Glutamatergic neuron (in vitro differentiated cells): ENCODE measurements at regions not wholly inside any gene's neighbourhood (a gene's known extent, or its start where the extent isn't known, plus 50 kb on each side); places are given as distances from the start of the nearest gene placed in this dataset.
"Not testable (repeated sequence)": the region's sequence is repeated elsewhere in the genome, so short reads cannot be mapped to it uniquely, and the experiment has no call there.

Experiments
- DNase-seq: peaks from one replicate; pipeline ENCODE4 v3.0.0; 2022
- H3K27ac Mint-ChIP-seq: one replicate; pipeline ENCODE4 v1.8.0; 2020; ENCODE audit warnings: mild to moderate bottlenecking, mixed read lengths, inconsistent platforms; ENCODE audit not compliant: unreplicated experiment
- H3K27me3 Mint-ChIP-seq: one replicate; pipeline ENCODE4 v1.8.0; 2020; ENCODE audit warnings: mild to moderate bottlenecking, moderate library complexity, mixed read lengths, inconsistent platforms; ENCODE audit not compliant: unreplicated experiment
- H3K36me3 Mint-ChIP-seq: one replicate; pipeline ENCODE4 v1.8.0; 2020; ENCODE audit warnings: mild to moderate bottlenecking, mixed read lengths, inconsistent platforms; ENCODE audit not compliant: unreplicated experiment
- H3K4me1 Mint-ChIP-seq: one replicate; pipeline ENCODE4 v1.8.0; 2020; ENCODE audit warnings: mild to moderate bottlenecking, low read depth, mixed read lengths, inconsistent platforms; ENCODE audit not compliant: unreplicated experiment
- H3K4me3 Mint-ChIP-seq: one replicate; pipeline ENCODE4 v1.8.0; 2020; ENCODE audit warnings: mild to moderate bottlenecking, mixed read lengths, inconsistent platforms; ENCODE audit not compliant: unreplicated experiment
- H3K9me3 Mint-ChIP-seq: one replicate; pipeline ENCODE4 v1.8.0; 2020; ENCODE audit warnings: mild to moderate bottlenecking, moderate library complexity, mixed read lengths, inconsistent platforms; ENCODE audit not compliant: unreplicated experiment
- CTCF ChIP-seq: fragments of 200-600 bp; sonication (generic); IDR thresholded peaks from one replicate; pipeline ENCODE4 v1.5.0; 2021; ENCODE audit not compliant: partially characterized antibody, unreplicated experiment

- Mint-ChIP-seq H3K27ac (no peak overlapping the region), H3K27me3 (no peaks in the 10 kb centered on the region), H3K36me3 (no peaks in the 10 kb centered on the region), H3K4me1 (no peaks in the 10 kb centered on the region), H3K4me3 (no peak overlapping the region), H3K9me3 (no peaks in the 10 kb centered on the region)
- DNase-seq, result no peak
- no peak for TF ChIP-seq CTCF
Measured at GRCh38 chrX:125248931-125249330, 70.7 kb upstream of the TEX13C start.

GRCh38 chrX:125255759-125256158 is 63.9 kb upstream of the TEX13C start:
- DNase-seq, H3K4me1 Mint-ChIP-seq, H3K4me3 Mint-ChIP-seq, H3K9me3 Mint-ChIP-seq, H3K36me3 Mint-ChIP-seq, H3K27ac Mint-ChIP-seq, H3K27me3 Mint-ChIP-seq: not testable (repeated sequence)

GRCh38 chrX:125262836-125263235 is 56.8 kb upstream of the TEX13C start:
- Mint-ChIP-seq H3K36me3 (peaks cover 7% of the 10 kb centered on the region), H3K4me1 (no peaks in the 10 kb centered on the region), H3K27ac (no peak overlapping the region), H3K27me3 (no peaks in the 10 kb centered on the region), H3K9me3 (peaks cover 4% of the 10 kb centered on the region), H3K4me3 (no peak overlapping the region)
- no peak for DNase-seq
- TF ChIP-seq CTCF, result no peak

GRCh38 chrX:125266153-125266660 is 53.5 kb upstream of the TEX13C start:
- no peak overlapping the region for H3K27ac Mint-ChIP-seq
- H3K27me3 Mint-ChIP-seq, result no peaks in the 10 kb centered on the region
- peaks cover 4% of the 10 kb centered on the region for H3K9me3 Mint-ChIP-seq
- H3K36me3 Mint-ChIP-seq, result peaks cover 7% of the 10 kb centered on the region
- H3K4me3 Mint-ChIP-seq, result no peak overlapping the region
- DNase-seq, result no peak
- TF ChIP-seq CTCF, result no peak
- H3K4me1 Mint-ChIP-seq, result no peaks in the 10 kb centered on the region
